ENCODE measurements at regions not wholly inside any gene's neighbourhood (a gene's known extent, or its start where the extent isn't known, plus 50 kb on each side); places are given as distances from the start of the nearest gene placed in this dataset.
"Not testable (repeated sequence)": the region's sequence is repeated elsewhere in the genome, so short reads cannot be mapped to it uniquely, and the experiment has no call there.

- intact Hi-C loops (cut with DNase I): no loop called here
- no peak for DNase-seq
Measured at GRCh38 chr15:92705764-92706163, 50.2 kb upstream of the FAM174B start.

- DNase-seq: no peak
- intact Hi-C loops (cut with DNase I): no loop called here
Measured at GRCh38 chr15:92706201-92706600, 50.6 kb upstream of the FAM174B start.

GRCh38 chr15:92707880-92708551, 52.4 kb upstream of the FAM174B start:
- intact Hi-C loops (cut with DNase I): no loop called here
- no peak for DNase-seq

- DNase-seq: no peak
- intact Hi-C loops (cut with DNase I): no loop called here
Measured at GRCh38 chr15:92708635-92709034, 53.1 kb upstream of the FAM174B start.

- no peak for DNase-seq
- intact Hi-C loops (cut with DNase I): no loop called here
Measured at GRCh38 chr15:92709110-92709790, 53.7 kb upstream of the FAM174B start.

GRCh38 chr15:92711457-92711831, 55.9 kb upstream of the FAM174B start:
- no peak for DNase-seq
- intact Hi-C loops (cut with DNase I): loop anchor here (10.0 kb wide), 2 partner anchors 97 to 607 kb away; no protein-coding TSS in a partner anchor

GRCh38 chr15:92714077-92714476, 58.5 kb upstream of the FAM174B start:
- intact Hi-C loops (cut with DNase I): loop anchor here (10.0 kb wide), 2 partner anchors 99 to 609 kb away; no protein-coding TSS in a partner anchor
- DNase-seq: peak in 32 of 42 donors; percentile 6 to 60 (median 23)

GRCh38 chr15:92714477-92715401, 59.2 kb upstream of the FAM174B start:
- DNase-seq: peak; percentile 47 to 94 (median 82)
- intact Hi-C loops (cut with DNase I): loop anchor here (5.0 to 10.0 kb wide), 3 partner anchors 100 to 610 kb away; no protein-coding TSS in a partner anchor

GRCh38 chr15:92715758-92716157, 60.2 kb upstream of the FAM174B start:
- intact Hi-C loops (cut with DNase I): loop anchor here (5.0 to 10.0 kb wide), 3 partner anchors 101 to 611 kb away; no protein-coding TSS in a partner anchor
- no peak for DNase-seq

GRCh38 chr15:92719021-92719420, 63.4 kb upstream of the FAM174B start:
- intact Hi-C loops (cut with DNase I): loop anchor here (5.0 to 10.0 kb wide), 3 partner anchors 104 to 614 kb away; no protein-coding TSS in a partner anchor
- DNase-seq: no peak

- no peak for DNase-seq
- intact Hi-C loops (cut with DNase I): no loop called here
Measured at GRCh38 chr15:92724144-92724543, 68.6 kb upstream of the FAM174B start.

GRCh38 chr15:92725171-92725570, 69.6 kb upstream of the FAM174B start:
- no peak for DNase-seq
- intact Hi-C loops (cut with DNase I): no loop called here

- intact Hi-C loops (cut with DNase I): no loop called here
- no peak for DNase-seq
Measured at GRCh38 chr15:92728266-92728665, 72.7 kb upstream of the FAM174B start.

GRCh38 chr15:92733090-92733933, 77.7 kb upstream of the FAM174B start:
- peak in 1 of 42 donors; percentile 42 for DNase-seq
- intact Hi-C loops (cut with DNase I): no loop called here

GRCh38 chr15:92733934-92734521, 78.5 kb upstream of the FAM174B start:
- peak in 38 of 42 donors; percentile 7 to 71 (median 40) for DNase-seq
- intact Hi-C loops (cut with DNase I): no loop called here

GRCh38 chr15:92739246-92739645, 83.7 kb upstream of the FAM174B start:
- intact Hi-C loops (cut with DNase I); DNase-seq: not testable (repeated sequence)

GRCh38 chr15:92745845-92746271, 90.3 kb upstream of the FAM174B start:
- no peak for DNase-seq
- intact Hi-C loops (cut with DNase I): no loop called here

- no peak for DNase-seq
- intact Hi-C loops (cut with DNase I): no loop called here
Measured at GRCh38 chr15:92747047-92747446, 91.5 kb upstream of the FAM174B start.
